Glomerular endothelial cell (primary cell): ENCODE measurements at regions not wholly inside any gene's neighbourhood (a gene's known extent, or its start where the extent isn't known, plus 50 kb on each side); places are given as distances from the start of the nearest gene placed in this dataset.

Experiments
- DNase-seq: peaks from one replicate; pipeline ENCODE4 v3.0.0-alpha.2; 2011; ENCODE audit warnings: low read depth, low spot score; ENCODE audit errors: extremely low read depth

DNA sequence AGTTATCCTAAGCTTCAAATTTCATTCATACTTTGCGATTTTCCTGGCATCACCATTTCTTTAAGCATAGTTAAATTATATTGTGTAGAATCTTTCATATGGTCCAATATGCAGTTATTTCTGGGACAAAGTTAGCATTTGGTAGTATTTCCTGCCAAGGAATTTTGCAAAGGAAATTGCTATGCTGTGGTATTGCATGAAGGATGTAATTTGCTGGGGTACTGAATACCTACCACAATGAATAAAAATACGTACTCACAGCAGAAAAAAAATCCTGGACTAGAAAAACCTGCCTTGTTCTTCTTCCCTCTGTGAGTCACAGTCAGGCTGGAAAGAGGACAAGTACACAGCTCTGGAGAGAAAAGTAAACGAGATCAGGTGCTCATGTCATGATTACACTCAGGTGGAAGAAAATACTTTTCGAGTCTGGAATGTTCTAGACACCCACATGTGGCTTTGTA, 241.2 kb downstream of the PTBP2 start:
- no peak for DNase-seq

GRCh38 chr1:96964761-96965160, 243.2 kb downstream of the PTBP2 start:
- no peak for DNase-seq

DNA sequence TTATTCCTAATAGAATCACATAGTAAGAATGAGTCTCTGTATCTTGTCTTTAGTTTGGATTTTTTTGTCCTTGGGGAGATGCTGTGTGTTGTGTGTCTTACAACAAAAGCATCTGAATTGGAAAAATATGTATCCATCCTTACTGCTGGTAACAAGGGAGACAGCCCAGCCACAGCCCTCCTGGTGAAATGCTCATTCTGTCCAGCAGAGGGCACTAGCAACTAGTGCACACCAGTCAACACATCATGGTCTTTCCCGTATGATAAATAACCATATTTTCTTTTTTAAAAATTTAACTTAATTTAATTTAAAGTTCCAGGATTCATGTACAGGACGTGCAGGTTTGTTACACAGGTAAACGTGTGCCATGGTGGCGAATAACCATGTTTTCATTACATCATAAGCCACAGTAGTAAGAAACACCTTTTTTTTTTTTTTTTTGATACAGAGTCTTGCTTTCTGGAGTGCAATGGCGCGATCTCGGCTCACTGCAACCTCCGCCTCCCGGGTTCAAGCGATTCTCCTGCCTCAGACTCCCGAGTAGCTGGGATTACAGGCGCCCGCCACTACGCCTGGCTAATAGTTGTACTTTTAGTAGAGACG, 245.1 kb downstream of the PTBP2 start:
- peak; percentile 47 for DNase-seq

DNA sequence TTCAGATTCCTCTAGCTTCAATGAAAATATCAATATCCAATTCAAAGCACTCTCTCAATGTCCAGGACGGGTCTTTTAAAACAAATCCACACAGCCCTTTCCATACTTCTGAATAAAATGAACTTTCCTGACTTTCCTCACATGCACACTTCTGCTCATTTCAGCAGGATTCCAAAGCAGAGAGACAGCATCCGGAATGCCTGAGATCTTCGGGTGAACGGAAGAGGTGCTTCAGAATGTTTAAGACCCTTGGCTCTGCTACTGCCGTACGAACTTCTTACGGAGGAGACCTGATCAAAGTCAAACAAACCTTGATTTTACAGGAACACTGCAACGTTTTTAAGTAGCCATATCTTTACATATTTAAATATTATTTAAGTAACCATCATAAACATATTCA, 245.7 kb downstream of the PTBP2 start:
- DNase-seq, result no peak

GRCh38 chr1:96968541-96968940, 247.0 kb downstream of the PTBP2 start:
- no peak for DNase-seq

GRCh38 chr1:96968983-96969382, 247.4 kb downstream of the PTBP2 start:
- no peak for DNase-seq

DNA sequence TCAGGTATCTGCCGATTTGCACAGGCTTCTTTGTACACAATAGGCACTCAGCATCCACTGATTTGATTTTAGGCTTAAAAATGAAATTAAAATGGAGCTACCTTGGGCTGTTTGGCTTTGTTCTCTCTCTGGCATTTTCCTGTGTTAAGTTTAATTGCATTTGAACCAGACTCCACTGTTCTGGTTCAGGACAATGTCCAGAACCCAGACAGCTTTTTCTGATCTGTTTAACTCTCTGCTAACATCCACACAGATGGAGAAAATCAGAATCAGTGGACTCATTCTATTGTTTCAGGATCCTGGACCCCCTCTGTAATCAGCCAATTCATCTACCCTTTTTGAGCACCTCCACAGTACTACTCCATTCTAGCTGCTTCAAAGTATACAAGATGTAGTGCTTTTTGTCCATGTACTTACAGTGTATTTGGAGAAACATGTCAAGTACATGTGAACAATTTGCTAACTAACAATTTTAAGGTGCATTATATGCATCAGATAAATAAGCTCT, 248.1 kb downstream of the PTBP2 start:
- no peak for DNase-seq

DNA sequence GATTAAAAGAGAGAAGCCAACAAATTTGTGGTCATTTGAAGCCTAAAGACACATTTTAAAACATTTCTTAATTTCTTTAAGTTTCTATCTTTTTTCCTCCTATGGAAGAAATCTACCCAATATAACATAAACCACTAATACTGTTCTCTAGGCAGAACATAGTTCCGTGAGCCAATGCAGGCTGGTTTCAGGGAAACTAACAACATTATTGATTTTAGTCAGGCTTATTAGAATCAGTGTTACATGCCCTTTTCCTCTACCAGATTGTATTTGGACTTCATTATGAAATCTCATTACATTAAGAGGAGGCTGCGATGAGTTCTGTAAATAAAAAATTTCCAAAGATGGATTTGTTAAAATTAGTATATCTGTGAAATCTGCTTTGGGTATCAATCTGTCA, 249.9 kb downstream of the PTBP2 start:
- no peak for DNase-seq

DNA sequence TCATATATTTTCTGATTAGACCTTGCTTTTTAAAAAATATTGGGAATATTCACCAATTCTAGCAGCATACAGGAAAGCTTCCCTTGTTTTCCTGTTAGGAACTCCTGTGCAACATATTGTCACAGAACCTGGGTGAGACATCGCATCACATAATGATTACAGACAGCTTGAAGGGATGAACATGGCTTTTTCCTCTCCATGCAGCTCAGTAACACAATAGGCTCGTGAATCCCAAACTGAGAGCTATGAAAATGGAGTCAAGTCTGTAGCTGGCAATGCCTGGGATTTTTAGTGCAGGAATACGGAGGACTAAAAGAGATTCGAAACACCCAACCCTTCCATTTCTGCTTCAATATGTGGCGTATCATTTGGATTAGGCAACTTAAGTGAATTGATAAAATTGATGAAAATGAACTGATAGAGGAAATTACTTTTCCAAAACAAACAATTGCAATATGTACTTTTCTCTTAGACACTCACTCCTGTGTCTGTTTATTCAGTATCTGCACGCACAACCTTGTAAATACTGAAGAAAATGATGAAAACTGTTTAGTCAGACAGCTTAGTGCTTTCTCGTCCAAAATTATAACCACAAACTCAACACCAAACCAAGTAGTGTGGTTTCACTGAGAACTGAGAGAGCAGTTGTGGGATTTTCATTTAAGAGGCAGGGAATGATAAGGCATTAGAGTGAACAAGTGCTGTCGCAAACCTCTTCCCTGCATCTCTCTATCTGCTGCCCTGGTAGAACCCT, 250.4 kb downstream of the PTBP2 start:
- no peak for DNase-seq

DNA sequence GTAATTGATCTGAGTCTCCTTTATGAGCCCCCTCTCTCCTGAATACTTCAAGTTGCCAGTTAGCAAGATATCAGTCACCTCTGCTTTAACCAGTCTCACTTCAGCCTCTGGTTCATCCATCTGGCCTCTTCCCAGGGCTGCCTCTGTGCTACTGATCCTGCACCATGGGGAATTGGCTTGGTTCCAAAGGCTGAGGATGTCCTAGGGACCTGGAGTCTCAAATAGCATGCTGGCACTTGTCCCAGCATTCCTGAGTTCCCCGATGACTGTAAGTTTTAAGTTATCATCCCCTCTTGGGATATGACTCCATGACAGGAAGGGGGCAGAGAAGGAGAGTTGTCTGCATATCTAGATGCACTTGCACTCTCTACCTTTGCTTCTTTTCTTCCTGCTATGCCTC, 252.0 kb downstream of the PTBP2 start:
- no peak for DNase-seq

GRCh38 chr1:96978444-96978843, 256.9 kb downstream of the PTBP2 start:
- no peak for DNase-seq

DNA sequence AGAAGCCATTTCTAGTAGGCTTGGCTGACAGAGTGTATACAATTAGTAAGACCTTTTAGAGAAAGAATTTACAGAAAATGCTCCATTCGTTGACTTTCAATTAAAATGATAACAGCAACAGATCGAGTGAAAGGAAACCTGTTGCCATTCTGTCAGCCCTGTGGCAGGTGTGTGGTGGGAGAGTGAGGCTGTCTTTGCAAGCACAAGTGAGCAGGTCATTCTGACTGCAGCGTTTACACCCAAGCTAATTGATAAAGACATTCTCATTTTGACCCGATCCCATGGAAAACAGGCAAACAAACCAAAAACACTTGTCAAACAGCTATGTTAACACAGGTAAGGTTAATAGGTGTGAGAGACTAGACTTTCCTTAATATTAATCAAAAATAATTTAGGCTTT, 257.3 kb downstream of the PTBP2 start:
- DNase-seq, result no peak

GRCh38 chr1:96979304-96980268, 258.0 kb downstream of the PTBP2 start:
- DNase-seq, result no peak

- no peak for DNase-seq
Observed at GRCh38 chr1:96980448-96980847, 258.9 kb downstream of the PTBP2 start.

- DNase-seq, result no peak
Observed at GRCh38 chr1:96981181-96981580, 259.6 kb downstream of the PTBP2 start.

DNA sequence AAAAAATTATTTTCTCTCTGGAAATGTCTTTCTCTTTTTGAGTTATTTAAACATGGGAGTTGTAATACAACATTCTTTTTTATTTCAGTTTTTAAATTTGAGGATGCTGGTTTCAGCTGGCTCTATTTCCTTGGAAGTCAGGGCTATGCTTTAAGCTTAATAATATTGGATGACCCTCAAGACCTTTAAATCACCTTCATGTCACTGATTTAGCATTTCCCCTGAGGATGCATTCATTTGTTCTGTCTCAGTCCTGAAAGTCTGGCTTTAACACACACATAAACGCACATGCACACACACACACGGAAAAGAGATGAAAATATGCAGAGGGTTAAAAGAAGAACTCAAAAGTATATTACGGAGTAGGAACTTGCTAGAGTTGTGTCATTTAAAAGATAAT, 260.5 kb downstream of the PTBP2 start:
- DNase-seq, result no peak

GRCh38 chr1:96983866-96984265, 262.3 kb downstream of the PTBP2 start:
- no peak for DNase-seq

DNA sequence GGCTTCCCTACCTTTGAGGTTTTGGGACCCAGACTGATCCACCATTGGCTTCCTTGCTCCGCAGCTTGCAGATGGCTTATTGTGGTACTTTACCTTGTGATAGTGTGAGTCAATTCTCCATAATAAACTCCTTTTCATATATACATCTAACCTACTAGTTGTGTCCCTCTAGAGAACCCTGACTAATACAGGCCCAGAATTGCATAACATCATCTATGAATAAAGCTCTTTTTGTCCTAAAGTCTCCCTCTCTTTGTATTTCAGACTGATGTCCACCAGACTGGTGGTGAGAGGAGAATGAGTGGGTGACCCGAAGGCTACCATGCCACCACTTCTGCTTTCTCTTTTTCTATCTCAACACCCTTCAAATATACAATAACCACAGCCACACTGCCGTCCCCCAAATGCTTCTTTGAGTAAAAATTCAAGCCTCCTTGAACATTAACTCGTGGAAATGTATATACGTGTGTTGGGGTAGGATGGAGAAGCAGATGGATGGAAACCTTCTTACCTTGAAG, 265.7 kb downstream of the PTBP2 start:
- no peak for DNase-seq

DNA sequence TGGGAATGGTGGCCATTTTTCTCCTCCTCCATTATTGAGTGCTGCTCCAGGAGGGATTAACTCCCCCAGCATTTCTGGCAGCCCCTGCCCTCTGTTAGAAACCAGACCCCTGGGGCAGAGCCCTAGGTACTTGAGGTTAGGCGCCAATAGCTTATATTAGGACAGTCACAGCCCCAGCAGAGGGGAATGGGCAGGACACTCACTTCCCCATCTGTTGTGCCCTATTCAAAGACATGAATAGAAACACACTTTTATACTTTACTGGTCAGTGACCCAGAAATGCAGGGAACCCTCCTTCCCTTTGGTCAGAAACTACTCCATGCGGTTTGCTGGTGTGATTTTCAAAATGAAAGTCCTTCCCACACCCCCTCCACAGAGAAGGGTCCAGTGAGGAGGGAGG, 267.7 kb downstream of the PTBP2 start:
- no peak for DNase-seq

GRCh38 chr1:96990136-96990535, 268.6 kb downstream of the PTBP2 start:
- DNase-seq, result no peak

GRCh38 chr1:96991261-96991660, 269.7 kb downstream of the PTBP2 start:
- DNase-seq, result no peak
